Neural progenitor cell (in vitro differentiated cells): ENCODE measurements at regions not wholly inside any gene's neighbourhood (a gene's known extent, or its start where the extent isn't known, plus 50 kb on each side); places are given as distances from the start of the nearest gene placed in this dataset.

Experiments used
- CTCF ChIP-seq: fragments of 200-600 bp; sonication (generic); IDR thresholded peaks from 2 replicates; pipeline ENCODE4 v1.5.1; 2017; ENCODE audit warnings: antibody characterized with exemption, mild to moderate bottlenecking
- EZH2 ChIP-seq: fragments of 200-600 bp; sonication (generic); IDR thresholded peaks from 2 replicates; pipeline ENCODE4 v1.6.1; 2017; ENCODE audit warnings: antibody characterized with exemption, mild to moderate bottlenecking, moderate library complexity
- EZH2phosphoT487 ChIP-seq: fragments of 200-600 bp; sonication (generic); IDR thresholded peaks from 2 replicates; pipeline ENCODE4 v1.6.1; 2017; ENCODE audit warnings: antibody characterized with exemption

- TF ChIP-seq CTCF (no peak), EZH2 (no peak), EZH2phosphoT487 (no peak)
Observed at GRCh38 chr1:216937491-216937890, 214.3 kb upstream of the ESRRG start.
